Activated CD4-positive, alpha-beta T cell treated with anti-CD3 and anti-CD28 coated beads for 36 hours (primary cell): ENCODE measurements at regions not wholly inside any gene's neighbourhood (a gene's known extent, or its start where the extent isn't known, plus 50 kb on each side); places are given as distances from the start of the nearest gene placed in this dataset.

ENCODE experiments used
- ATAC-seq: fragments of 200-7000 bp; cut with Tn5 transposase; one replicate; pipeline ENCODE4 v1.10.0; 2021; ENCODE audit warnings: mild to moderate bottlenecking, moderate library complexity
- CTCF ChIA-PET: fragments of 350-600 bp; sonication (Branson Sonifier 250); formaldehyde crosslinking; loops from one replicate; lab custom pipeline; 2021; ENCODE audit warnings: antibody characterized with exemption; lab: Charles Lee
- POLR2A ChIA-PET: fragments of 350-600 bp; sonication (Branson Sonifier 250); formaldehyde crosslinking; loops from one replicate; lab custom pipeline; 2021; ENCODE audit warnings: antibody characterized with exemption, inconsistent platforms; lab: Charles Lee
- DNase-seq: peaks from one replicate; pipeline ENCODE4 v3.0.0-alpha.2; 2020
- H3K27ac Mint-ChIP-seq: one replicate; pipeline ENCODE4 v1.8.0; 2021; ENCODE audit warnings: mixed read lengths
- H3K27me3 Mint-ChIP-seq: one replicate; pipeline ENCODE4 v1.8.0; 2021; ENCODE audit warnings: mixed read lengths
- H3K36me3 Mint-ChIP-seq: one replicate; pipeline ENCODE4 v1.8.0; 2021; ENCODE audit warnings: low read depth, mixed read lengths
- H3K4me1 Mint-ChIP-seq: one replicate; pipeline ENCODE4 v1.8.0; 2021; ENCODE audit warnings: mixed read lengths
- H3K4me3 Mint-ChIP-seq: one replicate; pipeline ENCODE4 v1.8.0; 2021; ENCODE audit warnings: mild to moderate bottlenecking, moderate library complexity, mixed read lengths
- H3K9me3 Mint-ChIP-seq: one replicate; pipeline ENCODE4 v1.8.0; 2021; ENCODE audit warnings: low read depth, mixed read lengths
- intact Hi-C, 2 experiments: fragments of 100-400 bp; cut with DNase I in 1 of 2; cut with micrococcal nuclease in 1 of 2; formaldehyde crosslinking; loops; one replicate each; pipeline versions ENCODE4 v1.14.2 to v1.15.1; 2022 to 2024; cut with DNase I, micrococcal nuclease

DNA sequence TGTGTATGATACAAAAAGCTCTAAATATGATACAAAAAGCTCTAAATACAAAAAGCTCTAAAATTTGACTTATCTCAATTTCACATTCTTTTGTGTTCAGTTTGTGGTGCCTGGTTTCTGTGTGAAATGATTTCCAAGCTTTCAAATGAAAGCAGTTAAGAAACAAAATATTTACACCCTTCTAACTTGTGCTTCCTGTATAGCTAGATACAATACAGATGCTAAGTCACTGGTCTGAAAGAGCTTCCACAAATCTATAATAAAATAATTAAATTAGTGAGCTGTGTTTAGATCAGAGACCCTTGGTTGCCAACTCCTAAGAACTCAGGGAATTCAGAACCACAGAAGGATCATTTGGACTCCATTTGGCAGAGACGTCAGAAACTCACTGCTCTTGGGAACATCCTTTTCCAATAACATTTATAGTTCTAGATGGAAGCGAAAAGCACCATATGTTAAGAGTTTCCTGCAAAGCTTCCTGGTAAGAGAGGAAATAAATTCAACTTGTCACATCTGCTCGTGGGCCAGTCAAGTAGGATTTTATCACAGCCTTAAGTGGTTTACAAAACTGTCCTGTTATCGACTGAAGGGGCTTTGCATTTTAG is 1079.1 kb downstream of the ADGRL2 start:
- Mint-ChIP-seq H3K4me1 (no peaks in the 10 kb centered on the region), H3K4me3 (no peak overlapping the region), H3K36me3 (no peaks in the 10 kb centered on the region), H3K9me3 (peaks cover 2% of the 10 kb centered on the region), H3K27me3 (peaks cover 3% of the 10 kb centered on the region), H3K27ac (no peak overlapping the region)
- intact Hi-C loops: no loop called here
- POLR2A ChIA-PET: no interaction called here
- DNase-seq (no peak), ATAC-seq (no peak)
- CTCF ChIA-PET: no interaction called here

GRCh38 chr1:82875170-82875569 is 1074.4 kb downstream of the ADGRL2 start:
- no peaks in the 10 kb centered on the region for H3K36me3 Mint-ChIP-seq
- no peak overlapping the region for H3K27ac Mint-ChIP-seq
- H3K4me1 Mint-ChIP-seq: no peaks in the 10 kb centered on the region
- ATAC-seq (no peak), DNase-seq (no peak)
- POLR2A ChIA-PET: no interaction called here
- CTCF ChIA-PET: no interaction called here
- intact Hi-C loops: no loop called here
- no peak overlapping the region for H3K4me3 Mint-ChIP-seq
- no peaks in the 10 kb centered on the region for H3K27me3 Mint-ChIP-seq
- peaks cover 4% of the 10 kb centered on the region for H3K9me3 Mint-ChIP-seq

GRCh38 chr1:82874041-82874440 is 1073.3 kb downstream of the ADGRL2 start:
- ATAC-seq (no peak), DNase-seq (no peak)
- H3K4me1 Mint-ChIP-seq: no peaks in the 10 kb centered on the region
- no peaks in the 10 kb centered on the region for H3K36me3 Mint-ChIP-seq
- ChIA-PET CTCF (no interaction called here), POLR2A (no interaction called here)
- peaks cover 4% of the 10 kb centered on the region for H3K9me3 Mint-ChIP-seq
- intact Hi-C loops: no loop called here
- no peak overlapping the region for H3K4me3 Mint-ChIP-seq
- no peaks in the 10 kb centered on the region for H3K27me3 Mint-ChIP-seq
- H3K27ac Mint-ChIP-seq: no peak overlapping the region

GRCh38 chr1:82870332-82870731 is 1069.6 kb downstream of the ADGRL2 start:
- no peak overlapping the region for H3K4me3 Mint-ChIP-seq
- H3K27me3 Mint-ChIP-seq: no peaks in the 10 kb centered on the region
- ATAC-seq (no peak), DNase-seq (no peak)
- no peaks in the 10 kb centered on the region for H3K36me3 Mint-ChIP-seq
- H3K4me1 Mint-ChIP-seq: no peaks in the 10 kb centered on the region
- ChIA-PET POLR2A (no interaction called here), CTCF (no interaction called here)
- intact Hi-C loops: no loop called here
- peaks cover 4% of the 10 kb centered on the region for H3K9me3 Mint-ChIP-seq
- H3K27ac Mint-ChIP-seq: no peak overlapping the region

GRCh38 chr1:82867781-82868180 is 1067.0 kb downstream of the ADGRL2 start:
- intact Hi-C loops: no loop called here
- H3K27me3 Mint-ChIP-seq: no peaks in the 10 kb centered on the region
- CTCF ChIA-PET: no interaction called here
- H3K9me3 Mint-ChIP-seq: no peaks in the 10 kb centered on the region
- H3K4me3 Mint-ChIP-seq: no peak overlapping the region
- no peak for DNase-seq
- POLR2A ChIA-PET: no interaction called here
- H3K27ac Mint-ChIP-seq: no peak overlapping the region
- H3K36me3 Mint-ChIP-seq: no peaks in the 10 kb centered on the region
- ATAC-seq: no peak
- no peaks in the 10 kb centered on the region for H3K4me1 Mint-ChIP-seq

GRCh38 chr1:82861749-82862148 is 1061.0 kb downstream of the ADGRL2 start:
- no peak overlapping the region for H3K4me3 Mint-ChIP-seq
- CTCF ChIA-PET: no interaction called here
- H3K4me1 Mint-ChIP-seq: no peaks in the 10 kb centered on the region
- intact Hi-C loops: no loop called here
- H3K27me3 Mint-ChIP-seq: no peaks in the 10 kb centered on the region
- no peak overlapping the region for H3K27ac Mint-ChIP-seq
- POLR2A ChIA-PET: interaction anchor here (0.7 kb wide), 1 partner anchor 1171 kb away, joined by 6 read pairs; no protein-coding TSS in a partner anchor
- H3K9me3 Mint-ChIP-seq: no peaks in the 10 kb centered on the region
- ATAC-seq (no peak), DNase-seq (no peak)
- no peaks in the 10 kb centered on the region for H3K36me3 Mint-ChIP-seq

- no peaks in the 10 kb centered on the region for H3K27me3 Mint-ChIP-seq
- intact Hi-C loops: no loop called here
- H3K27ac Mint-ChIP-seq: no peak overlapping the region
- CTCF ChIA-PET: interaction anchor here (0.5 kb wide), 1 partner anchor 76 kb away, joined by 4 read pairs; no protein-coding TSS in a partner anchor
- H3K36me3 Mint-ChIP-seq: no peaks in the 10 kb centered on the region
- POLR2A ChIA-PET: no interaction called here
- H3K9me3 Mint-ChIP-seq: no peaks in the 10 kb centered on the region
- ATAC-seq (no peak), DNase-seq (no peak)
- H3K4me3 Mint-ChIP-seq: no peak overlapping the region
- no peaks in the 10 kb centered on the region for H3K4me1 Mint-ChIP-seq
Observed at GRCh38 chr1:82858031-82858430, 1057.3 kb downstream of the ADGRL2 start.

GRCh38 chr1:82849460-82849859 is 1048.7 kb downstream of the ADGRL2 start:
- DNase-seq: no peak
- CTCF ChIA-PET: no interaction called here
- intact Hi-C loops: no loop called here
- POLR2A ChIA-PET: no interaction called here
- no peaks in the 10 kb centered on the region for H3K9me3 Mint-ChIP-seq
- no peak overlapping the region for H3K27ac Mint-ChIP-seq
- no peaks in the 10 kb centered on the region for H3K27me3 Mint-ChIP-seq
- no peak for ATAC-seq
- no peak overlapping the region for H3K4me3 Mint-ChIP-seq
- no peaks in the 10 kb centered on the region for H3K36me3 Mint-ChIP-seq
- peaks cover 3% of the 10 kb centered on the region for H3K4me1 Mint-ChIP-seq

- intact Hi-C loops: no loop called here
- DNase-seq (no peak), ATAC-seq (no peak)
- H3K27me3 Mint-ChIP-seq: no peaks in the 10 kb centered on the region
- H3K27ac Mint-ChIP-seq: no peak overlapping the region
- no peaks in the 10 kb centered on the region for H3K9me3 Mint-ChIP-seq
- H3K36me3 Mint-ChIP-seq: no peaks in the 10 kb centered on the region
- H3K4me3 Mint-ChIP-seq: no peak overlapping the region
- ChIA-PET CTCF (no interaction called here), POLR2A (no interaction called here)
- peaks cover 3% of the 10 kb centered on the region for H3K4me1 Mint-ChIP-seq
Observed at GRCh38 chr1:82848043-82848442, 1047.3 kb downstream of the ADGRL2 start.

GRCh38 chr1:82845866-82846265 is 1045.1 kb downstream of the ADGRL2 start:
- Mint-ChIP-seq H3K27me3 (no peaks in the 10 kb centered on the region), H3K36me3 (no peaks in the 10 kb centered on the region), H3K27ac (no peak overlapping the region), H3K4me3 (no peak overlapping the region), H3K4me1 (peaks cover 3% of the 10 kb centered on the region), H3K9me3 (no peaks in the 10 kb centered on the region)
- intact Hi-C loops: no loop called here
- no peak for ATAC-seq
- CTCF ChIA-PET: interaction anchor here (0.7 kb wide), 1 partner anchor 228 kb away, joined by 3 read pairs; no protein-coding TSS in a partner anchor
- POLR2A ChIA-PET: no interaction called here
- no peak for DNase-seq

DNA sequence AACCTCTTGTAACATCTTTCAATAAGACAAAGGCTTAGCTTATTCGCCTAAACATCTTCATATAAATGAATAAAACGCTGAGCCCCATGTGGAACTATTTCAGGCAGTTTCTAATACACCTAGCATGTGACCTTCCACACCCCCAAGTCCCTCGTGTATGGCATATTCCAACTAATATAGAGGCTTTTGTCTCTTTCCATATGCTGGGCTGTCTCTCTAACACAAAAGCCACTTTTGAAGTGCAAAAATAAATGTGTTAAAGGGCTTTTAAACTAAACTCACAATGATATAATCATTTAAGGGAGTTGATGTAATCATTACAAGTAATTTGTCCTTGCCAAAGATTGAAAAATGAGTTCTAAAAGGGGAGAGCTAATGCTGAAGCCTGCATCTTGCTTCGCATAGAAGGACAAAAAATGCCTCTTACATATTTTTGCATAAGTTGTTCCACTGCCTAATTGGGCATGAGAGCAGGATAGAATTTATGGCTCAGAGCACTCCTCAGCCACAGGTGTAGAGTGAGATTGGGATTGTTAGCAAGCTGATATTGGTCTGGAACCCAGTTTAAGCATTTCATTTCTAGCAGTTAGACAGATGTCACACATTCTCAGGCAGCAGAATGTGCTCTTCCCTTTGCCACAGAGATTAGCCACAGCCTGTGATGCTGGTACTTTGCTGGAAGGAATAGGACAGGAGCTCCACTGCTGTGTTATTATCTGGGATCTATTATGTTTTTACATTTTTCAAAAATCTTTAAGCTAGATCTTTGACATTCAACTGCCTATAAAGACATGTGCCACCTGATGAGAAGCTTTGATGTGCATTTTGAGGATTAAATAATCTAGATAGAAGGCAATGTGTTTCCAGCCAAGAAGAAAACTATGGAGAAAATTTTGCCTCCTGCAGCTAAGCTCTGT is 1044.4 kb downstream of the ADGRL2 start:
- DNase-seq: no peak
- Mint-ChIP-seq H3K4me1 (peaks cover 3% of the 10 kb centered on the region), H3K4me3 (no peak overlapping the region), H3K36me3 (no peaks in the 10 kb centered on the region), H3K9me3 (no peaks in the 10 kb centered on the region), H3K27ac (no peak overlapping the region), H3K27me3 (no peaks in the 10 kb centered on the region)
- CTCF ChIA-PET: interaction anchor here (0.7 kb wide), 1 partner anchor 227 kb away, joined by 3 read pairs; no protein-coding TSS in a partner anchor
- no peak for ATAC-seq
- POLR2A ChIA-PET: no interaction called here
- intact Hi-C loops: no loop called here

DNA sequence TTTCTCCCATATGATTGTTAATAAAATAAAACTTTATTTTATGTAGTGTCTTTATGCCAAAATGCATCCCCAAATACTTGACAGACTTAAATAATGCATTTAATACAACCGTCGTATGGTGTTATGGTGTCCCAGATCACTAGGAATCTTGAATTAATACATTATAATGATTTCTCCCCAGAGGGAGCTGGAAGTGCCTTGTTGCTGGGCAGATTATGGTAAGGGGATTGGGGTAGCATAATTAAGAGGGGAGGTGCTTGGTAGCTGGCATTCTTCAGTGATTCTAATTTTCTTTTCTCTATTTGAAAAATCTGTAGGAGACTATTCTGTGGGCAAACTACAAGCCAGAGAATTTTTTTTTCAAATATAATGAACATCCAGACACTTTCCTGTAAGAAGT is 1043.7 kb downstream of the ADGRL2 start:
- DNase-seq (no peak), ATAC-seq (no peak)
- H3K4me3 Mint-ChIP-seq: no peak overlapping the region
- H3K36me3 Mint-ChIP-seq: no peaks in the 10 kb centered on the region
- H3K27me3 Mint-ChIP-seq: no peaks in the 10 kb centered on the region
- CTCF ChIA-PET: no interaction called here
- H3K9me3 Mint-ChIP-seq: no peaks in the 10 kb centered on the region
- peaks cover 3% of the 10 kb centered on the region for H3K4me1 Mint-ChIP-seq
- no peak overlapping the region for H3K27ac Mint-ChIP-seq
- POLR2A ChIA-PET: no interaction called here
- intact Hi-C loops: no loop called here
